ENCODE measurements at regions not wholly inside any gene's neighbourhood (a gene's known extent, or its start where the extent isn't known, plus 50 kb on each side); places are given as distances from the start of the nearest gene placed in this dataset.

DNA sequence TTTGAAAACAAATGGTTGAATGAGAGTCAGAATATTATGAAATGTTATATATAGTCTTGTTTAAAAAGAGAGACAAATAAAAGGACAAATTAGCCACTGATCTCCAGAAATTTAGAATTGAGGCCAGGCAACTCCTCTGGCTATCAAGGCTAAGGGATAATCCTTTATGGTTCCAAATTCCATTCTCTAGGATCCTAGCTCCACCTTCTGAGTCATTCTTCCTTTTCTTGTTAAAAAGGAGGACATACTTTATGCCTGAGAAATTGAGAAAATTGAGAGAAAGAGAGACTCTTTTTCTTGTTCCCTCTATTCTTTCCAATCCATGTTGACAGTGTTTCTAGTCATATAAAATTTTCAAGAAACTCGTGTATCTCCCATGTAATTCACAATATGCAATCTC is 1299.5 kb downstream of the FSTL5 start:
- DNase-seq (no peak), ATAC-seq (no peak)
- intact Hi-C loops (cut with micrococcal nuclease): no loop called here

DNA sequence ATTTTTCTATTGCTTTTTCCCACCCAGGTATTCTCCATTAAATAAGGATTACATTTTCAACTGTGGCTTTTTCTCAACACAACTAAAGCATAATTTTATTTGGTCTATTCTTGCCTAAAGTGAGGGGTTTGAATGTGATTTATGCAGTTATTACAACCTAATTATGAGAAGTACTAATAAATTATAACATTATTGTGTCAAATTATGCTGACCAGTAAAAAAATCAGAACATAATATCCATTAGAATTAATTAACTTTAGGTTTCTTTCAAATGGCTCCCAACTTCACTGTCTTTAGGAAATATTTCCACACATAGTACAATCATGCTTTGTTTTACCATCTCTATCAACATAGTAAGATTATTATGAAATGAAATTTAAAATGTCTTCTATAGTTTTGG is 1293.9 kb downstream of the FSTL5 start:
- DNase-seq: no peak
- no peak for ATAC-seq
- intact Hi-C loops (cut with micrococcal nuclease): no loop called here

DNA sequence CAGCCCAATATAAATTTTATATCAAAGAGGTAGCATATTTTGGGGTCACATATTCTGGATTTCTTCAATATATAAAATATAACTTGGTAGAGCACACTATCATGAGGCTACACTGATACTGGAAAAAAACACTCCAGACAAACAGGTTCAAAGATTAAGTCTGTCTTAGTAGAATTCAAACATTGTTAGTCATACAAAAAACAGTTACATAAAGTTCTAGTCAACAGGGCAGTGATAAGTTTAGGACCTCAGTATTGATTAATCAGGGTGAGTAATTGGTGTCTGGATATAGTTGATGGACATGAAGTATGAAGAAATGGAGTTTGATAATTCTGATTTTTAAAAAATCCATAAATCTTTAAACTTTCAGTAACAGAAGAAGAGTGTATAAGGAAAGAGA is 1291.3 kb downstream of the FSTL5 start:
- ATAC-seq (no peak), DNase-seq (no peak)
- intact Hi-C loops (cut with micrococcal nuclease): no loop called here

DNA sequence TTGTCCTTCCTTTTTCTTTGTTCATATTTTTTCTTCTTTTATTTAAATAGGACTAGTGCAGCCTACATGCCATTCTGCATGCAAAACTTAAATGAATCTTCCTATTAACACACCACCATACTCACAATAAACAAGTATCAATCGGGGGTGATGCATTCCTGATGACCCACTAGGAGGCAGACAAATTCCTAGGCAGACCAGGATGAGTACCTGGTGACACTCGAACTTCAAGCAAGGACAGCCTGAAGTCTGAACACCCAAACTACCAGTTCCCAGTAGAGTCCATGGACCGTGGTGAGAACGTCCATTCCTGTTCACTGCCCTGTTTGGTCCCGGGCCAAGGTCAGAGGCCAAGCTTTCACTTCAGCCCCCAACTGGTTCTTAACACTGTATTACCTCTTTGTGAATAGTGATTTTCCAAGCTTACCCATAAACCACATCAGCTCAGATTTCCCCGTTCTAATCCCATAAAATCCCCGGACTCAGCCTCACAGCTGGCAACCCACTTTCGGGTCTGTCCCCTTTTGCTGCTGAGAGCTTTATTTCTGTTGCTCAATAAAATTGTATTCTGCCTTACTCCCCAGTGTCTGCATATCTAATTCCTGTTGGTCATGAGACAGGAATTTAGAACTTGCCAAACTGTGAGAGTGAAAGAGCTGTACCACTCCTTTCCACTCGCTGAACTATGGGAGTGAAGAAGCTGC is 1286.6 kb downstream of the FSTL5 start:
- intact Hi-C loops (cut with micrococcal nuclease): no loop called here
- DNase-seq: no peak
- no peak for ATAC-seq

DNA sequence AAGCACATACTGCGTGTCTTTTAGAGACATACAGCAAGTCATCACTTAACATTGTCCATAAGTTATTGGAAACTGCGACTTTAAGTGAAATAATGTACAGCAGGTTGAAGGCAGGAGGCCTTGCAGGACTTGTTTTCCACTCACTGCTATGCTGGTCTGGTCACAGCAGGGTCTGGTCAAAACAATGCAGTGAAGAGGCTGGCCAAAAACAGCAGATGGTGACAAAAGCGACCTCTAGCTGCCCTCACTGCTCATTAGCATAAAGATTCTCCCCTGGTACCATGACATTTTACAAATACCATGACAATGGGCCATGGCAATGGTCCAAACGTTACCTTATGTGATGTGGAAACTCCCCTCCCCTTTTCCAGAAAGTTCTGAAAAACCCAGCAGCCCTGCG is 1283.6 kb downstream of the FSTL5 start:
- intact Hi-C loops (cut with micrococcal nuclease): no loop called here
- ATAC-seq (no peak), DNase-seq (no peak)

DNA sequence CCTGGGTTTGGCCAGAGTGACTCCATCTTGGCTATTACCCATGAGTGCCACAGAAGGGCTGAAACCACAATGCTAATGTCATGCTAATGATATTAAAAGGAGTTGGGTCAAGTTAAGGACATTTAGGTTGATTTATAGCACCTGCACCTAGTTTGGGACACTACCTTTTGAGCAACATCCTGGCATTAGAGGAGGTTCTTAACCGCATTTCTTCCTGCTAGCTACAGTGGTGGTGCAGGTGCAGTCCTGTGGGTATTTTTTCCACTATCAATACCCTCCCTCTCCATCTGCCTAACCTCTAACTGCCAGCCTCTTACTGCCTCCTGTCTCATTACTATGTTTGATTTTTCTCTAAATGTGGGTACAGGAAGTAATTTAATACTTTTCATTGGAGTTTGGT is 1276.1 kb downstream of the FSTL5 start:
- ATAC-seq (no peak), DNase-seq (no peak)
- intact Hi-C loops (cut with micrococcal nuclease): no loop called here

DNA sequence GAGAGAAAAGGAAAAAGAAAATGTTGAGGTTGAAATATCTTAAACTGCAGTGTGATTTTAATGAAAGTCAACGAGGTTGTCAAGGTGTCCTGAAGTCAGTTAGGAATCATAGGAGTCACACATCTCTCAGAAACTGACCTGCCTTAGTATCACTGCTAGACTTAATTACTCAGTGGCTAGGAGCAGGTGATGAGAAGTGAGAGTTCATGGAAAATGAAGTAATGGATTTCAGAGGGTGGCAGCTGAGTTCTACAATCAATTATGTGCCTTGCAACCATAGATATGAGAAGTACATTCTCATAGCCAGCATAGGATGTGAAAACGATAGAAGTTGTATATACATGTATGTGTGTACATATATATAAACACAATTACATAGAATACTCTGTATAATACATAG is 1269.7 kb downstream of the FSTL5 start:
- intact Hi-C loops (cut with micrococcal nuclease): no loop called here
- ATAC-seq: no peak

DNA sequence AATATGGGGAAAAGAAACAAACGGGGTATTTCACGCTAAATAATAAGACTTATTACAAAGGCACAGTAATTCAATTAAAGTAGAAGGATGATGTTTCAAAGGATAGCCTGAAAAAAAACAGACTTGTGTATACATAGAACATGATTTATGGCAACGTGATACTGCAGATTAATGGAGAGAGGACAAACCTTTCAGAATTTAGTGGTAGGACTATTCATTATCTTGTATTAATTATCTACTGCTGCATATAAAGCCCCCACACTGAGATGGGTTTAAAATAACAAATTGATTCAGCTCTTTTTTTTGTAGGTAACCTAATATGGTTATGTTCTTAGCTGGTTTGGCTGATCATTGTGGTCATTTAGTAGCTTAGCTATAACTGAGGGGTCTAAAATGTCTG is 1269.0 kb downstream of the FSTL5 start:
- intact Hi-C loops (cut with micrococcal nuclease): no loop called here
- ATAC-seq (no peak), DNase-seq (no peak)

More for the DNA sequence above, 1269.7 kb downstream of the FSTL5 start:
- DNase-seq: no peak

DNA sequence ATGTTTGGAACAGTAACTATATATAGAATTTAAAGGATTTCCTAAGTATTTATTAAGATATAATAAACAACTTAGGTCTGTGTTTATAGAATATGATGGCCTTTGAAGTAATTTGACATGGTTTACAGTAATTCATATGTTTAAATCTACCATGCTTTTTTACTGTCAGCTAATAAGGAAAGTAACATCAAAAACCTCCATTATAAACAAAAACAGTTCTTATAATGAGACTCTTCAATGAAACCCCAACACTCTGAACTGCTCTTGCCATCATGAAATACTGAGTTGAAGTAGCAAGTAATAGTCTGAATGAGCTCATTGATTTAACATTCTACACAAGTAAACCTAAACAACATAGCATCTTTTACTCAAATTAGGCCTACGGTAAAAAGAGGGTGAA is 1236.5 kb downstream of the FSTL5 start:
- intact Hi-C loops (cut with micrococcal nuclease): no loop called here
- no peak for DNase-seq

DNA sequence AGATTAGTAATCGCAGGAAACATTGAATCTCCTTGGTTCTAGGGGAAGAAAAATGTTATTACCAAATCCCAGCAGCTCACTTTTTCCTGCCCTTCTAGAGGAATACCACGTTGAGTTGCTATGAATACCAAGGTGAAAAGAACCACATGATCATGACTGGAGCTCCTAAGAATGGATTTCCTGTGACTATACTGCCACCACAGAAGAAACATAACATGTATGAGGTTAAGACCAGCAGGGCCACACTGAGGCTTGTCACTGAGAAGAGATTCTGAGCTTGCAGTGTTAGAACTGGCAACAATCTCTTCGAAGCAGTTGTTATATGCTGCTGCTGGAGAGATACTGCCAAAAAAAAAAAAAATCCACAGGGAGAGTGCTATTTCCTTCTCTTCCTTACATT is 1235.3 kb downstream of the FSTL5 start:
- DNase-seq: no peak
- ATAC-seq: no peak
- intact Hi-C loops (cut with micrococcal nuclease): no loop called here

More for the DNA sequence above, 1236.5 kb downstream of the FSTL5 start:
- ATAC-seq: no peak

DNA sequence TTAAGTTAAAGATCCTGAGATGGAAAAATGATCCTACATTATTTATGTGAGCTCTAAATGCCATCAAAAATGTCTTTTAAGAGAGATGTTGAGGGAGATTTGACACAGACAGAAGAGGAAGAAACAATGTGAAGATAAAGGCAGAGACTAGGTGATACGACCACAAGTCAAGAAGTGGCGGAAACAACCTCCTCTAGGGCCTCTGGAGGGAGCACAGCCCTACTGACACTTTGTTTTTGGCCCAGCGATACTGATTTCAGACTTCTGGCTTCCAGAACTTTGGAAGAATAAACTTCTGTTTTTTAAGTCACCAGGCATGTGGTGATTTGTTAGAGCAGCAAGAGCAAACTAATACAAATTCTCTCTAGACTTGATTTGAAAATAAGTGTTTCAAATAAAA is 1216.1 kb downstream of the FSTL5 start:
- DNase-seq: no peak
- ATAC-seq: no peak
- intact Hi-C loops (cut with micrococcal nuclease): no loop called here

DNA sequence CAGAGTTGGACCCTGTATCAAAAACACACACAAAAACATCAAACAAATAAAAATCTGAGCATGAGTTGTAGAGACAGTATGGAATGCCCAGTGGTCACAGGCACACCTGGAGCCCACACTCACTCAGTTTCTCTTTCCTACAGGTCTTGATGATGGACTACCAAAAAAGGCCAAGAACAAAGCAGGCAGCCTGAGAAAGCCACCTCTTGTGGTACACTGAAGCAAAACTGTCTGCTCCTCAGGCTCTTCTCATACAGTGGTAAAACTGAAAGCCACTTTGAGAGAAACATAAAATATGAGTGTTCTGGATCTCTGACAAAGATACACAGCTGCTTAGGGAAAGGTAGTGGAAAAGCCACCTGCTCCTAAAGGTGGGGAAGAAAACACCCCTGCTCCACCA is 1206.9 kb downstream of the FSTL5 start:
- ATAC-seq (no peak), DNase-seq (no peak)
- intact Hi-C loops (cut with micrococcal nuclease): no loop called here

DNA sequence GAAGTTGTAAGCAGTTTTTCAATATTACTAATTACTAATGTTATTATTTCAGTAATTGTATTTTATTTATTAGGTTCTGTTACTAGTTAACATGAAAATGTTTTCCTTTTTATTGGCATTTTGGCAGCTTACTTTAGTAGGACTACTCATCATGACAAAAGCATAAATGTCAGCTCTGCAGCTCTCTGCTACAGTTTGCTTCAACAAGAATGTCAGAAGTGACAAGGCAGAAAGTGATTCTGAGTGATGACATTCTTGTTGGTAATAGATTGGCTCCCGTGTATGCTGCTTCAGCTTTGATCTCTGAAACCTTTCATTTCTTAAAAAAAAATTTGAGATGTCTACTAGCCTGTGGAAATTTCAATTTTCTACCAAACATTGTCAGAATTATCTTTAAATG is 1193.9 kb downstream of the FSTL5 start:
- intact Hi-C loops (cut with micrococcal nuclease): no loop called here
- DNase-seq (no peak), ATAC-seq (no peak)

DNA sequence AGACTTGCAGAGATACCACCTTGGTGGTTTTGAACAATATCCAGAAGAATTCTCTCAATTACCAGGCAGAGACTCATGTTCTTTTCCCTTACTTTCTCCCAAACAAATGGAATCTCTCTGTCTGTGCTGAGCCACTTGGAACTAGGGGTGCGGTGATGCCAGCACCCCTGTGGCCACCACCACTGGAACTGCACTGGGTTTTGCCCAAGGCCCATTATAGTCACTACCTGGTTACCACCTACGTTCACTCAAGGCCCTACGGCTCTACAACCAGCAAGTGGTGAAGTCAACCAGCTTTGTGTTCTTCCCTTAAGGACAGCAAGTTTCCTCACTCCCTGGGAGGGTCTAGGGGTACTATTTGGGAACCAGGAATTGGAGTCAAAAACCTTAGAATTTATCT is 1183.7 kb downstream of the FSTL5 start:
- DNase-seq (no peak), ATAC-seq (no peak)
- intact Hi-C loops (cut with micrococcal nuclease): no loop called here

DNA sequence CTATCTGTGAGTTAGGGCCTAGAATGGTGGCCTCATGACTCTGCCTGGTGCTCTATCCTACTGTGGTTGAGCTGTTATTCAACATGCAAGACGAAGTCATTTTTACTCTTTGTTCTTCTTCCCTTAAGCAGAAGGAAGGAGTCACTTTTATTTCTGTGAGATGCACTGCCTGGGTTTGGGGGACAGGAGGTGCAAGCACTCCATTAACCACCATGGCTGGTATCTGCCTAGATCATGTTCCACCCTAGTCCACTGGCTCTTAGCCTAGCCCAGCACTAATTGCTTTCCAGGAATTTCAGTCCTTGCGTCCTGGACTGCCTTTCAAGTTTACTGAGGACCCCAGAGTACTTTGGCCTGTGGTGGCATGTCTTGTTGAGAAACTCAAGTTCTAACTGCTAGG is 1182.7 kb downstream of the FSTL5 start:
- ATAC-seq (no peak), DNase-seq (no peak)
- intact Hi-C loops (cut with micrococcal nuclease): no loop called here

DNA sequence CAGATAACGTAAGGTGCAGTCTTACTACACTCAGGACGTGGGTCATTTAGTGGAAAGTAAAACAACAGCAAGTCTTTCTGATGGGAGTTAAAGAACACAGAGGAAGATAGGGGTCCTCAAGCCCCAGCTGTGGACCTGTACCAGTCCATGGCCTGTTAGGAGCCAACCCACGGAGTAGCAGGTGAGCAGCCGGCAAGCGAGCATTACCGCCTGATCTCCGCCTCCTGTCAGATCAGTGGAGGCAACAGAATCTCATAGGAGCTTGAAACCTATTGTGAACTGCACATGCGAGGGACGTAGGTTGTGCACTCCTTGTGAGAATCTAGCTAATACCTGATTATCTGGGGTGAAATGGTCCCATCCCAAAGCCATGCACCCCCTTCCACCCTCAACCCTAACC is 1180.8 kb downstream of the FSTL5 start:
- no peak for ATAC-seq
- intact Hi-C loops (cut with micrococcal nuclease): no loop called here

DNA sequence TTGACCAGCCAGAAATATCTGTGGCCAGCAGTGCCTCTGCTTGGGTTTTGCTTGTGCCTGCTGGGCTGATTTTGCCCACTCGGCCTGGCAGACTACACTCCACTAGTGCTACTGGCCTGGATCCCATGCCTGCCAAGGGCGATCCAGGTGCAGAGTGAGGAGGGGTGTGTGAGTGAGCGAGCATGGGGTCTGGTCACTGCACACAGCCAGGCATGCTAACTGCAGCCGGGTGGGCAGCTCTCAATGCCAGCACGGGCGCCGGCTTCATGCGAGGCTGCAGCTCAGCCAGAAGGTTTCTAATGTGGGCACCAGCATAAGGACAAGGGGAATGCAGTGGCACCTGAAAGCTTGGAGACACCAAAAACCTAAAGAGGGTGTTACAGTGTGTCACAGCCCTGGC is 1161.4 kb downstream of the FSTL5 start:
- no peak for DNase-seq
- intact Hi-C loops (cut with micrococcal nuclease): no loop called here
- no peak for ATAC-seq

More for the DNA sequence above, 1180.8 kb downstream of the FSTL5 start:
- DNase-seq: no peak

DNA sequence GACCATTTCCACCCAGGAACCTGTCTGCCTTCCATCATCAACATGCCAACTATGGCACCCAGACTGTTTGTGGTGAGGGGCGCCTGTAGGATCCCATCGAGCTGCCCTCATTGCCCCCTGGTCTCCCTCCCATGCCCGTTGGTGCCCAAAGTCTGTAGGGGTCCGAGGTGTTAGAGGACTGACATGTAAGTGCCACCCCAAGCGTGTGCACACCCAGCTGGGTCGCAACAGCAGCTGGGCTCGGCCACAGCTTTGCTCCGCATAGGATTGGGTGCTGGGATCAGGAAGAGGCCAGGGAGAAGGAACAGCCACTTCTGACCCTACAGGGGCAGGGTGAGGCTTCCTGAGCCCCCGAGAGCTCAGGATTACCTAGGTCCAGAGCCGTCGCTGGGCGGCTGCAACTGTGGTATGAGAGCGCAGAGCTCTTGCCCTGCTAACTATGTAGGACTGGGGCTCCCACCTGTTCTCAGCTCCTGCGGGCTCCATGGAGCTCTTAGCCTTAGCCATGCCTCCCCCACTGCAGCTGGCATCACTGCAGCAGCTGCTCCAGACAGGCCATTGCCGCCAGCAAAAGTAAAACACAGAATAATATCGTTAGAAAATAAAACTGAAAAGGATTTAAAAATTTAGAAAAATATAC is 1160.3 kb downstream of the FSTL5 start:
- ATAC-seq (no peak), DNase-seq (no peak)
- intact Hi-C loops (cut with micrococcal nuclease): no loop called here

DNA sequence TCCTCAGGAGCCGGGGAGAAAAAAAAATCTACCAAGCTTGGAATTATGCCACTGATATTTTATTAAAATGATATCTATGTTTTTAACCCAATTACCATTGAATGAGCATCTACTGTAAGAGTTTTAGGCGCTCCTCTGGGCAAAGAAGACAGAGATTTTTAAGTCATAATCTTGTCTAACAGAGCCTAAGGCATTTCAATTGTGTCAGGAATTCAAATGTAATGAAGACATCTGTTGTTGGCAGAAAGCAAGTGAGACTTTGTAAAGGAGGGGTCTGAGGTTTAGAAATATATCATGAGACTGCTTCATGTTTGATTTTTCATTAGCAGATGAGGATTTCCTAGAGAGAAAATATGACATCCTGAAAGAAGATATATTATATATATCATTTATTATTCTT is 1158.1 kb downstream of the FSTL5 start:
- intact Hi-C loops (cut with micrococcal nuclease): no loop called here
- DNase-seq: no peak
- no peak for ATAC-seq

DNA sequence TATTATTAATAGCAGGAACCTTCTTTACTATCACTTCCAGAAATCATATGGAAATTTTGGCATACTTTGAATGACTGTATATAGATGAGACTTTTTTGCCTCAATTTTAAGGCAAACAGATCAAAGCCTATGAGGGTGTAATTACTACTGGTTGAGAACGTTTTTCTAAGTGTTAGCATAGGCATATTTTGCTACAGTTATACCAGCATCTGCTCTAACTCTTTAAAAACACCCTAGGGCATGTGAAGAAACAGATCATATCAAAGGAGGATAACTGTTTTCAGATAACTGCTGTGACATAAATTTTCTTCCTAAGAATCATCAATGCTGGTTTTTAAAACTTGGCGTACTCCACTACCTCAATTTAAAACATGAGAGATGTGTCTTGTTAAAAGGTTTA is 1155.3 kb downstream of the FSTL5 start:
- ATAC-seq: no peak
- DNase-seq: no peak
- intact Hi-C loops (cut with micrococcal nuclease): no loop called here

DNA sequence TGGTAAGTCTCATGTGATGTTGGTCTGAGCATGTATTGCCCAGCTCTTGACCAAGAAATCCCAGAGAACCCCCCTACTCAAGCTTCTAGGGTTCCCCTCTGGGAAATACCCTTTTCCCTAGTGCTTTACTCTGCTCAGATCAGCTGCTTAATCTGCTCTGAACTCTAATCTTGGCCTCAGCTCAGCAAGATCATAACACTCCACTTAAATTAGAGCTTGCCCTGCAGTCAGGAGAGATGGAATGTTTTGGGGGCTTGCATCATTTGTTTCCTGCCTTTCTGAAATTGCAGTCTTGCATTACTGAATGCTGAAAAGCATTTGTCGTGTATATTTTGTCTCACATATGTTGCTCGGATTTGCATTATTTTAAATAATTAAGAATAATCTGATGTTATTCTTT is 1153.6 kb downstream of the FSTL5 start:
- DNase-seq (no peak), ATAC-seq (no peak)
- intact Hi-C loops (cut with micrococcal nuclease): no loop called here

Measured in left ventricle myocardium superior (tissue), 1 donor.